Smooth muscle cell (in vitro differentiated cells): ENCODE measurements at regions not wholly inside any gene's neighbourhood (a gene's known extent, or its start where the extent isn't known, plus 50 kb on each side); places are given as distances from the start of the nearest gene placed in this dataset.

Source experiments
- DNase-seq: peaks from one replicate; lab custom pipeline; 2025; ENCODE audit not compliant: unreplicated experiment; lab: John Stamatoyannopoulos, UW
- H2AFZ ChIP-seq: fragments of 200-600 bp; sonication (generic); 2 replicates; pipeline ENCODE4 v1.6.0; 2016; ENCODE audit warnings: antibody characterized with exemption, low read depth, mild to moderate bottlenecking
- H3F3A ChIP-seq: fragments of 200-600 bp; sonication (generic); 2 replicates; pipeline ENCODE4 v1.6.0; 2017; ENCODE audit warnings: antibody characterized with exemption, low read depth
- H3K27ac ChIP-seq: fragments of 200-600 bp; sonication (generic); 2 replicates; pipeline ENCODE4 v1.5.1; 2016; ENCODE audit warnings: low read depth, mild to moderate bottlenecking
- H3K27me3 ChIP-seq: fragments of 200-600 bp; sonication (generic); 2 replicates; pipeline ENCODE4 v1.6.1; 2016; ENCODE audit warnings: low read depth, mild to moderate bottlenecking
- H3K36me3 ChIP-seq: fragments of 200-600 bp; sonication (generic); 2 replicates; pipeline ENCODE4 v1.5.1; 2016; ENCODE audit warnings: low read depth
- H3K4me1 ChIP-seq: fragments of 200-600 bp; sonication (generic); 2 replicates; pipeline ENCODE4 v1.5.1; 2016; ENCODE audit warnings: low read depth
- H3K4me2 ChIP-seq: fragments of 200-600 bp; sonication (generic); 2 replicates; pipeline ENCODE4 v1.6.0; 2016; ENCODE audit warnings: mild to moderate bottlenecking
- H3K4me3 ChIP-seq: fragments of 200-600 bp; sonication (generic); 2 replicates; pipeline ENCODE4 v1.5.1; 2016; ENCODE audit warnings: mild to moderate bottlenecking
- H3K79me2 ChIP-seq: fragments of 200-600 bp; sonication (generic); 2 replicates; pipeline ENCODE4 v1.6.0; 2016; ENCODE audit warnings: low read depth, mild to moderate bottlenecking
- H3K9ac ChIP-seq: fragments of 200-600 bp; sonication (generic); 2 replicates; pipeline ENCODE4 v1.6.0; 2016; ENCODE audit warnings: low read depth
- H3K9me3 ChIP-seq: fragments of 200-600 bp; sonication (generic); replicated peaks from 2 replicates; pipeline ENCODE4 v1.5.1; 2016; ENCODE audit warnings: low read depth
- H4K20me1 ChIP-seq: fragments of 200-600 bp; sonication (generic); 2 replicates; pipeline ENCODE4 v1.6.0; 2016; ENCODE audit warnings: low read depth
- WGBS: methylation state at CpG from one replicate; pipeline ENCODE4 v1.1.7; 2016; ENCODE audit warnings: low lambda C conversion rate; 5-methylcytosine and 5-hydroxymethylcytosine counted together
- TF ChIP-seq, protein P1 (sequence below): fragments of 200-600 bp; sonication (generic); IDR thresholded peaks from 2 replicates; pipeline ENCODE4 v1.5.1; 2017; ENCODE audit warnings: borderline replicate concordance, mild to moderate bottlenecking, antibody characterized with exemption; ENCODE audit not compliant: insufficient read depth, poor library complexity, severe bottlenecking

- H3K9ac ChIP-seq: no peak overlapping the region
- H3K4me2 ChIP-seq: no peak overlapping the region
- H3F3A ChIP-seq: no peaks in the 10 kb centered on the region
- H3K4me3 ChIP-seq: no peak overlapping the region
- H3K27me3 ChIP-seq: peaks cover 48% of the 10 kb centered on the region
- WGBS: 85% methylated on average over 4 of the region's 4 CpGs
- no peak overlapping the region for H2AFZ ChIP-seq
- no peaks in the 10 kb centered on the region for H3K36me3 ChIP-seq
- H3K27ac ChIP-seq: no peak overlapping the region
- no peaks in the 10 kb centered on the region for H3K79me2 ChIP-seq
- DNase-seq: no peak
- TF ChIP-seq, protein P1, sequence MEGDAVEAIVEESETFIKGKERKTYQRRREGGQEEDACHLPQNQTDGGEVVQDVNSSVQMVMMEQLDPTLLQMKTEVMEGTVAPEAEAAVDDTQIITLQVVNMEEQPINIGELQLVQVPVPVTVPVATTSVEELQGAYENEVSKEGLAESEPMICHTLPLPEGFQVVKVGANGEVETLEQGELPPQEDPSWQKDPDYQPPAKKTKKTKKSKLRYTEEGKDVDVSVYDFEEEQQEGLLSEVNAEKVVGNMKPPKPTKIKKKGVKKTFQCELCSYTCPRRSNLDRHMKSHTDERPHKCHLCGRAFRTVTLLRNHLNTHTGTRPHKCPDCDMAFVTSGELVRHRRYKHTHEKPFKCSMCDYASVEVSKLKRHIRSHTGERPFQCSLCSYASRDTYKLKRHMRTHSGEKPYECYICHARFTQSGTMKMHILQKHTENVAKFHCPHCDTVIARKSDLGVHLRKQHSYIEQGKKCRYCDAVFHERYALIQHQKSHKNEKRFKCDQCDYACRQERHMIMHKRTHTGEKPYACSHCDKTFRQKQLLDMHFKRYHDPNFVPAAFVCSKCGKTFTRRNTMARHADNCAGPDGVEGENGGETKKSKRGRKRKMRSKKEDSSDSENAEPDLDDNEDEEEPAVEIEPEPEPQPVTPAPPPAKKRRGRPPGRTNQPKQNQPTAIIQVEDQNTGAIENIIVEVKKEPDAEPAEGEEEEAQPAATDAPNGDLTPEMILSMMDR: no peak
- H3K9me3 ChIP-seq: no peaks in the 10 kb centered on the region
- H4K20me1 ChIP-seq: no peaks in the 10 kb centered on the region
- no peaks in the 10 kb centered on the region for H3K4me1 ChIP-seq
Observed at GRCh38 chr16:79318143-79318899, 282.2 kb downstream of the MAF start.

- Histone ChIP-seq H3K36me3 (no peaks in the 10 kb centered on the region), H3K27me3 (peaks cover 47% of the 10 kb centered on the region), H4K20me1 (no peaks in the 10 kb centered on the region), H2AFZ (no peak overlapping the region), H3K79me2 (no peaks in the 10 kb centered on the region), H3K4me2 (no peak overlapping the region), H3K9ac (no peak overlapping the region), H3F3A (no peaks in the 10 kb centered on the region), H3K9me3 (no peaks in the 10 kb centered on the region), H3K4me1 (no peaks in the 10 kb centered on the region), H3K4me3 (no peak overlapping the region), H3K27ac (no peak overlapping the region)
- DNase-seq: no peak
- TF ChIP-seq, protein P1: no peak
- WGBS: 78% methylated on average over 2 of the region's 2 CpGs
Observed at GRCh38 chr16:79317521-79317920, 283.0 kb downstream of the MAF start.

- Histone ChIP-seq H3K9ac (no peak overlapping the region), H3K4me2 (no peak overlapping the region), H3K4me3 (no peak overlapping the region), H3K36me3 (no peaks in the 10 kb centered on the region), H3K79me2 (no peaks in the 10 kb centered on the region), H3K4me1 (no peaks in the 10 kb centered on the region), H2AFZ (no peak overlapping the region), H3F3A (no peaks in the 10 kb centered on the region), H3K27ac (no peak overlapping the region), H3K27me3 (peaks cover 47% of the 10 kb centered on the region), H3K9me3 (no peaks in the 10 kb centered on the region), H4K20me1 (no peaks in the 10 kb centered on the region)
- TF ChIP-seq, protein P1: no peak
- no peak for DNase-seq
Observed at GRCh38 chr16:79317026-79317425, 283.5 kb downstream of the MAF start.

GRCh38 chr16:79316004-79316458 lies 284.5 kb downstream of the MAF start:
- H2AFZ ChIP-seq: no peak overlapping the region
- H3K4me3 ChIP-seq: no peak overlapping the region
- TF ChIP-seq, protein P1: no peak
- no peak for DNase-seq
- 46% methylated on average over 8 of the region's 8 CpGs for WGBS
- H3K4me1 ChIP-seq: peaks cover 4% of the 10 kb centered on the region
- no peaks in the 10 kb centered on the region for H4K20me1 ChIP-seq
- H3K4me2 ChIP-seq: no peak overlapping the region
- no peaks in the 10 kb centered on the region for H3K79me2 ChIP-seq
- H3F3A ChIP-seq: no peaks in the 10 kb centered on the region
- H3K27ac ChIP-seq: no peak overlapping the region
- H3K36me3 ChIP-seq: no peaks in the 10 kb centered on the region
- H3K27me3 ChIP-seq: peaks cover 53% of the 10 kb centered on the region
- H3K9me3 ChIP-seq: no peaks in the 10 kb centered on the region
- H3K9ac ChIP-seq: no peak overlapping the region
